ENCODE measurements at regions not wholly inside any gene's neighbourhood (a gene's known extent, or its start where the extent isn't known, plus 50 kb on each side); places are given as distances from the start of the nearest gene placed in this dataset.
A peak's percentile ranks its signal among the peaks of the same experiment; 100 is the strongest.

- intact Hi-C loops (cut with DNase I): no loop called here
- Histone ChIP-seq H3K9me3 (no peaks in the 10 kb centered on the region), H3K27ac (no peak overlapping the region), H3K36me3 (no peaks in the 10 kb centered on the region), H3K4me3 (no peak overlapping the region), H3K4me1 (no peaks in the 10 kb centered on the region), H3K27me3 (no peaks in the 10 kb centered on the region)
- TF ChIP-seq POLR2A (IDR thresholded peaks at IDR 0.05): no peak
- peak; percentile 42 to 61 (median 60) for TF ChIP-seq CTCF (IDR thresholded peaks at IDR 0.05)
- ATAC-seq: peak in 3 of 4 donors; percentile 35 to 47 (median 39)
- DNase-seq: no peak
Observed at GRCh38 chr7:109844362-109844761, 1246.6 kb upstream of the LRRN3 start.

GRCh38 chr7:109864230-109864629, 1226.7 kb upstream of the LRRN3 start:
- Histone ChIP-seq H3K4me1 (no peaks in the 10 kb centered on the region), H3K27me3 (no peaks in the 10 kb centered on the region), H3K27ac (no peak overlapping the region), H3K36me3 (no peaks in the 10 kb centered on the region), H3K4me3 (no peak overlapping the region), H3K9me3 (no peaks in the 10 kb centered on the region)
- no peak for DNase-seq
- no peak for ATAC-seq
- intact Hi-C loops (cut with DNase I): no loop called here
- TF ChIP-seq CTCF (IDR thresholded peaks at IDR 0.05) (no peak), POLR2A (IDR thresholded peaks at IDR 0.05) (no peak)

- intact Hi-C loops (cut with DNase I): no loop called here
- no peak for ATAC-seq
- H3K27me3 ChIP-seq: no peaks in the 10 kb centered on the region
- no peak for DNase-seq
- no peaks in the 10 kb centered on the region for H3K36me3 ChIP-seq
- no peak overlapping the region for H3K4me3 ChIP-seq
- no peaks in the 10 kb centered on the region for H3K4me1 ChIP-seq
- 40% methylated on average over 1 of the region's 1 CpG for WGBS (ENCODE audit: insufficient coverage, low coverage, low lambda C conversion rate, missing lambda C conversion rate)
- H3K27ac ChIP-seq: no peak overlapping the region
- H3K9me3 ChIP-seq: no peaks in the 10 kb centered on the region
- TF ChIP-seq POLR2A (IDR thresholded peaks at IDR 0.05): no peak
- no peak for TF ChIP-seq CTCF (IDR thresholded peaks at IDR 0.05)
Observed at GRCh38 chr7:109868215-109868860, 1222.6 kb upstream of the LRRN3 start.

GRCh38 chr7:109873296-109873695, 1217.6 kb upstream of the LRRN3 start:
- H3K4me1 ChIP-seq: no peaks in the 10 kb centered on the region
- no peak for TF ChIP-seq CTCF (IDR thresholded peaks at IDR 0.05)
- TF ChIP-seq POLR2A (IDR thresholded peaks at IDR 0.05): no peak
- H3K27ac ChIP-seq: no peak overlapping the region
- H3K9me3 ChIP-seq: no peaks in the 10 kb centered on the region
- no peaks in the 10 kb centered on the region for H3K27me3 ChIP-seq
- DNase-seq (no peak), ATAC-seq (no peak)
- H3K4me3 ChIP-seq: no peak overlapping the region
- no peaks in the 10 kb centered on the region for H3K36me3 ChIP-seq
- intact Hi-C loops (cut with DNase I): no loop called here
- 56% methylated on average over 2 of the region's 4 CpGs for WGBS (ENCODE audit: insufficient coverage, low coverage, low lambda C conversion rate, missing lambda C conversion rate)

DNA sequence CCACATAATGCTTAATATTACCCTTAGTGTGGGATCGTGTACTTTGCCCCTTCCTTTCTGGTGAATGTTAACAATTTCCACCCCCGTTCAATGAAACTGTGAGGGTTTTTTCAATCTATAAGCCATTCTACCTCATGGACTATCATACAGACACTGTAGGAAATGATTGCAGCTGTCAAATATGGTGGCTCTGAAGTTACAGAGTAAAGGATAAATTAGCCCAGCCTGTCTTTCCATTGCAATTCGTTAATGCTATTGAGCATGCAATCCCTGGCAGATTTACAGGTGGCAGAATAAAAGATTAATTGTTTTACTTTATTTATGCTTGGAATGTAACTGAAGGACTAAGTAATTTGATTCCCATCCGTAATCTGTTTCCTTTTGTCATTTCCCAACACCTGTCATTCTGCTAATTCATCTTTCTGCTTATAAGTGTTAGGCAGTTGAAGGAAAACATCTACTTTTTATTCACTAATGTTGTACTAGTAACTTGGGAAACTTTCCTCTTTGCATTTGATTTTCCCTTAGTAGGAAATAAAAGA, 1211.6 kb upstream of the LRRN3 start:
- no peak for ATAC-seq
- 40% methylated on average over 4 of the region's 4 CpGs for WGBS (ENCODE audit: insufficient coverage, low coverage, low lambda C conversion rate, missing lambda C conversion rate)
- no peaks in the 10 kb centered on the region for H3K27me3 ChIP-seq
- H3K4me3 ChIP-seq: no peak overlapping the region
- TF ChIP-seq POLR2A (IDR thresholded peaks at IDR 0.05): no peak
- no peak for TF ChIP-seq CTCF (IDR thresholded peaks at IDR 0.05)
- H3K27ac ChIP-seq: no peak overlapping the region
- no peaks in the 10 kb centered on the region for H3K4me1 ChIP-seq
- intact Hi-C loops (cut with DNase I): no loop called here
- DNase-seq: no peak
- H3K36me3 ChIP-seq: no peaks in the 10 kb centered on the region
- no peaks in the 10 kb centered on the region for H3K9me3 ChIP-seq

All from right lobe of liver (tissue), 6 donors.